NCI-H2227 (cell line): ENCODE measurements at regions not wholly inside any gene's neighbourhood (a gene's known extent, or its start where the extent isn't known, plus 50 kb on each side); places are given as distances from the start of the nearest gene placed in this dataset.
"Not testable (repeated sequence)": the region's sequence is repeated elsewhere in the genome, so short reads cannot be mapped to it uniquely, and the experiment has no call there.

ENCODE experiments used
- DNase-seq: peaks from one replicate; lab custom pipeline; 2025; ENCODE audit not compliant: unreplicated experiment; lab: John Stamatoyannopoulos, UW

- peak; percentile 65 for DNase-seq
These were observed 74.5 kb upstream of the ZNF184 start for GRCh38 chr6:27547157-27548075.

GRCh38 chr6:27546522-27546921, 73.6 kb upstream of the ZNF184 start:
- no peak for DNase-seq

- DNase-seq = peak; percentile 48
These were observed 72.6 kb upstream of the ZNF184 start for GRCh38 chr6:27545271-27546046.

GRCh38 chr6:27544612-27545260, 71.8 kb upstream of the ZNF184 start:
- no peak for DNase-seq

- DNase-seq = not testable (repeated sequence)
These were observed 71.2 kb upstream of the ZNF184 start for GRCh38 chr6:27544135-27544534.

GRCh38 chr6:27542485-27542884, 69.6 kb upstream of the ZNF184 start:
- DNase-seq = no peak

- DNase-seq = no peak
These were observed 69.0 kb upstream of the ZNF184 start for GRCh38 chr6:27541933-27542297.

- no peak for DNase-seq
These were observed 68.5 kb upstream of the ZNF184 start for GRCh38 chr6:27541212-27541932.

- DNase-seq = no peak
These were observed 66.6 kb upstream of the ZNF184 start for GRCh38 chr6:27539551-27539950.

- no peak for DNase-seq
These were observed 60.1 kb upstream of the ZNF184 start for GRCh38 chr6:27532820-27533538.

GRCh38 chr6:27531772-27532459, 59.0 kb upstream of the ZNF184 start:
- no peak for DNase-seq

GRCh38 chr6:27529796-27530195, 56.9 kb upstream of the ZNF184 start:
- DNase-seq = not testable (repeated sequence)

GRCh38 chr6:27528714-27529113, 55.8 kb upstream of the ZNF184 start:
- no peak for DNase-seq
